GM18517 (cell line): ENCODE measurements at regions not wholly inside any gene's neighbourhood (a gene's known extent, or its start where the extent isn't known, plus 50 kb on each side); places are given as distances from the start of the nearest gene placed in this dataset.

Experiments used
- ATAC-seq: cut with Tn5 transposase; IDR thresholded peaks from one replicate; pipeline ENCODE4 v1.9.1; 2021; ENCODE audit warnings: mild to moderate bottlenecking, moderate library complexity; ENCODE audit not compliant: unreplicated experiment

DNA sequence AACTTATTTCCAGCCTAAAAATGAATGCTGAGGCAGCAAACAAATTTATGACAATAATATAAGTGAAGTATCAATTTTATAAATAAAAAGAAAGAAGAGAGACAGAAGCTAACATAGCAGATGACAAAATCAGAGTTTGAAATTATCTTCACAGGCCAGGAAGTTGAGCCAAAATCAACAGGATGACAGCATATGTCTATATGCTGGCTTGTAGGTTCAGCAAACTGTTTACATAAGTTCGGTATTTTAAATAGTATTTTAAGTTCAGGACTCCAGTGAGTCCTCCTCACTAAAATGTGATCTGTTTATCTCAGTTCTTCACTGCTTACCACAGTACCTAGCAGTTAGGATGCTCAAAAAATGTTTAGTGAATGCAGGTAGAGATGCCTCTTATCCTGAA lies 359.6 kb upstream of the SMC2 start:
- ATAC-seq, result no peak

DNA sequence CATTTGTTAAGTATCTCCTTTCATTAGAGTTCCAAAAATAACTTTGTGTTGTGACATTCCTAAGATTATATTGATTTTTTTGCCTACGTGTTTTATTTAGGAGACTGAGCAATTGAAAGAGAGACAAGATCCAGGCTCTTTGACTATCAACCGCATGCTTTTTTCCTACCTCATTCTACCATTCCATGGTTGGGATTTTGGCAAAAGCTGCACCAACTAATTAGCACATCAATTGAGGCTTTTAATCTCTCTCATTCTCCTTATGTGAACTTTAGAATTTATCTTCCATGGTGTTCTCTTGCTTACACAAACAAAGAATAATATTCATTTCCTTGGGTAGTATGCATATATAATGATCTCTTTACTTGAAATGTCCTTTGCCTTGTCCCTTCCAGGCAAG lies 338.7 kb upstream of the SMC2 start:
- no peak for ATAC-seq

DNA sequence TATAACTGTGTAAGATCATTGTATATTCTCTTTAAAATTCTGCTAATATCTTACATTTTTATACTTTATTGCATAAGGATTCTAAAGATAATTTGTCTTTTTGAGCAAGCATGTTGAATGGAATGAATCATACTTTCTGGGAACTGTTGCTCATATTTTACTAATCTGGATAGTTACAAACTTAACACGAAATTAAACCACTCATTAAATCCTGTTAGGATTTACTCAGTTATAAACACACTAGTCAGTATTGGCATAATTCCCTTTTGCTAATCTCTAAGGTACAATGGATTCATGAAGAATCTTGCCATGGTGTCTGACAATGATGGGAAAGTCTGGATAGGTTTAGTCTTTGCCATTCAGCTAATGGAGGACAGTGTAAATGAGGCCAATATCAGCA lies 338.1 kb upstream of the SMC2 start:
- ATAC-seq, result no peak

DNA sequence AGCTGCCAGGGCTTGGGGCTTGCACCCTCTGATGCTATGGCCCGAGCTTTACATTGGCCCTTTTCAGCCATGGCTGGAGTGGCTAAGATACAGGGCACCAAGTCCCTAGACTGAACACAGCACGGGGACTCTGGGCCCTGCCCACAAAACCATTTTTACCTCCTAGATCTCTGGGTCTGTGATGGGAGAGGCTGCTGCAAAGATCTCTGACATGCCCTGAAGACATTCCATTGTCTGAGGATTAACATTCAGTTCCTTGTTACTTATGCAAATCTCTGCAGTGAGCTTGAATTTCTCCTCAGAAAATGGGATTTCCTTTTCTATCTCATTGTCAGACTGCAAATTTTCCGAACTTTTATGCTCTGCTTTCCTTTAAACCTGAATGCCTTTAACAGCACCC lies 337.0 kb upstream of the SMC2 start:
- ATAC-seq, result no peak

DNA sequence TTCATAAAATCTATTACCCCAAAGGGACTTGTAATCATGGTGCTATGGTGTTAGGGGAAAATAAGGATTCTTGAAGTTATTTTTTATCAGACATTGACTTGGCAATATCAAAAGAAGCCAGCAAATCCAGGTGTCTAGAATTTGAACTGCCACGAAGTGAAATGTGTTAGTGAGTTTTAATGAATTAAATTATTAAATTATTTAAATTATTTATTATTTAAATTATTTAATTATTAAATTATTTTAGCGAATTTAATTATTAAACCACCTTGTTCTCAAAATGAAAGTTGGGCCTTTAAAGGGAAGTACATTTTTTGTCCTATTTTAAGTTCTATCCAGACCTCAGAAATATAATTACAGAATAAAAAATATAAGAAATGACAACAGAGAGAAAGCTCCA lies 332.6 kb upstream of the SMC2 start:
- ATAC-seq, result no peak

DNA sequence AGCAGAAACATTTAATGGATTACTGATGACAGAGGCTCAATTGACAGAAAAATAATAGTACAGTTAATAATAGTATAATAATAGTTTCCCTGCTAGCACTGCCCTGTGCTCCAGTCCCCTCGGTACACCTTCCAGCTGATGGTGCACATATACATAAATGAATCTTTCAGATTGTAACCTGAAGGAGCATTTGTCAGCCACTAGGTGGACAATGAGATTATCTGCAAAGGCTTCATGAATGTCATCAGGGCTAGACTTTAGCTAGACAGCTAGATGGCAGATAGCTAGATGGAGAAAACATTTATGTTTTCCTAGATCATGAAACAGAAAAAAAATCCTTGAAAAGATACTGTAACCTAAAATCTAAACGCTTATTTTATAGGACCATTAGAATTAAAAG lies 304.4 kb upstream of the SMC2 start:
- ATAC-seq, result peak; percentile 94

DNA sequence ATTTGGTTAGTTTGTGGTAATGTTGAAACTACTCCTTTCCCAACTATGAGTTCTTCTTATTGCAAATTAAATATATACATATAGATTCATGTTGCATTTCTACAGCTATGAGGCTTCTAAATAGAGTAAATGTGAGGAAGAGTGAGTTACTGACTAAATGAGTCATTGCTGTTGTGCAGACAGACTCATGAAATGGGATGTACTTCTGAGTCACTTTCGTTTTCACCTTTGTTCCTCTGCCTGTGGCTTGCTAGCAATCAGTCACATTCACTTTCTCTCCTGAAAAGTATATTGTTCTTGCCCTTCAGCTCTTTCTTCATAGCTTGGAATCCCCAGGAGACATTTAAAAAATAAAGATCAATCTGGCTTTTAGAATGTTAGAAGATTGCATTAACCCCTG lies 295.5 kb upstream of the SMC2 start:
- peak; percentile 100 for ATAC-seq

DNA sequence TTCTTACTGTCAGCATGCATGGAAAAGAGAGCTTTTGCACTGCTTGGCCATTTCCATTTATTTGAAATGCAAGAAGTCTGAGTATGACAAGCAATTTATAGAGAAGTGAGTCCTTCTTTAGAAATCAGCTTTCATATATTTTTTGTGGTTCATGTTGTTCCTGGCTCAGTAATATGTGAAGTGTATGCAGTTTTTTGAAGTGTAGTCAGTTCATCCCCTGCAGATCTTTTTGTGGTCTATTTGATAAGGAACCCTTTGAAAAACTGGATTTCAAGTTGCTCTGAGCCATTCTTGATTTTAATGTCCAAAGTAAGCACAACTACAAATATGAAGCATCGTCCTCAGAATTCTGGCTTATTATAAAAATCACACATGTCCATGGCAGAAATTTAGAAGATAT lies 294.1 kb upstream of the SMC2 start:
- ATAC-seq, result no peak

DNA sequence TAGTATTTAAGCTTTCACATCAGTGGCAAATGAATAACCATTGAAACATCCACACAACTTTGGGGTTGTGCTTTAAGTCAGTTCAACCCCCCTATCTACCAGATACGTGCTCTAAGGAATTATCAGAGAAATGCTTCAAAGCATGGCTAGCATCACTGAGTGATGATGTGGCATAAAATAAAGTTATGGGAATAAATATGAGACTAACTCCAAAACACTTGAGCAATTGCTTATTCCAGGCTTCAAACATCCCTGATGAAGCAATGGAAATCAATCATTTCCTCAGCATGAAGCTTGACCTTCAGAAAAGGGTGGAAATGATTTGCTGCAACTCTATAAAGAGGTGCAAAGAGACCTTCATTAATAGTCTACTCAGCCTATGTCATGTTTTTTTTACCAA lies 292.0 kb upstream of the SMC2 start:
- no peak for ATAC-seq

DNA sequence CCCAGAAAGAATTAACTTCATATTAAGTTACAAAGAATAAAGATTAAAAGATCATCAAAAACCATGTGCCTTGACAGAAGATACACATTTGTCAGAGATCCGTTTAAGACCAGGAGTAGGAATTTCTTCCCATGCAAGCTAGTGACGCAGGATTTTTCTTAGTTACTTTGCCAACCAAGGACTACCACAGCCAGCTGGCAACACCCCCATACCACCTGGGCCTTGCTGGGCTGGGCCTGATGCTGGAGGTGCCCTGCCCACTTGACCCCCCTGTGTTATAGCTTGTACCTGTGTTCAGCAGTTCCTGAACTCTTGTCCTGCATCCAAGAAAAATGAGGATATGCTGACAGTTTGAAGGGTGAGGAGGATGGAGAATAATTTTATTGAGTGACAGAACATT lies 290.9 kb upstream of the SMC2 start:
- no peak for ATAC-seq

DNA sequence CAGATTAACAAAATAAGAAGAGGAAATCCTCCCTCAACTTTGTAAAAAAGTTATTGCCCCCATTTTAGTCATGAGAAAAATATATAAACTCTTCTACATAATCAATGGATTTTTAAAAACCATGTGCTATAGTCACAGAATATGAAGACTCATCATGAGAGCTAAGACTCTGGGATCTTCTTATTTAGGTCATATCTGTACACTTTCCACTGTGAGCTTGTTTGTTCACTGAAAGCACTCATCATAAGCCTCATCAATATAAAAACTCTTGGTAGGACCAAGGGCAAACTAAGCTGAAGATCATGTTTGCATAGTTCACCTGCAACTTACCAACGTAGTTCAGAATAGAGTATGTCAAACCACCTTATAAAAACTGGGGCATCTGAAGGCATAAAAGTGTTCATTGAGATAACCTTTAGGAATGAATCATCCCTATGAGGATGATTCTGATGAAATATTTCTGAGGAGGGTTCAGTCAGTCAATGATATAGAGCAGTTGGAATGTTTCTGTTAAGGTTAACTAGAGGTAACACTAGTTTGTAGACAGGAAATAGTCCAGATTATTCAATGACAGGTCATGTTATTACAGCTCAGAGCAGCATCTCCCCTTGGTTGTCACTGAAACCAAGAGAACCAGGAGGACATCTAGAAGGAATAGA lies 289.9 kb upstream of the SMC2 start:
- ATAC-seq, result no peak

DNA sequence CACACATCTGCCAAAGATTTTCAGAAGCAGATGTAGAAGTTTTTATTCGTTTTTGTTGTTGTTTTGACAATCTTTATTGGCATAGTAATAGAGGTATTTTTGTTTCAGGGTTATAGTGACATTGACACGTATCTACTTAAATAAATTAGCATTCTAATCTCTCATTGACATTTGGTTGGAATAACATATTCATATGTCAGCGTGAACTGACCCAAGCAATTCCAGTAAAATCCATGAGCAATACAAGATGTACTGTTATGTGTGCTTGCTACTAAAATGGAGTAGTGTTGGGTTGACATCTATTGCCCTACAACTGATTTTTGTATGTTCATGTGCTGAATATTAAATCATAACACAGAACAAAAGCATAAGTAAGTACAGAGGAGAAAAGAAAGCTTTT lies 284.4 kb upstream of the SMC2 start:
- no peak for ATAC-seq

DNA sequence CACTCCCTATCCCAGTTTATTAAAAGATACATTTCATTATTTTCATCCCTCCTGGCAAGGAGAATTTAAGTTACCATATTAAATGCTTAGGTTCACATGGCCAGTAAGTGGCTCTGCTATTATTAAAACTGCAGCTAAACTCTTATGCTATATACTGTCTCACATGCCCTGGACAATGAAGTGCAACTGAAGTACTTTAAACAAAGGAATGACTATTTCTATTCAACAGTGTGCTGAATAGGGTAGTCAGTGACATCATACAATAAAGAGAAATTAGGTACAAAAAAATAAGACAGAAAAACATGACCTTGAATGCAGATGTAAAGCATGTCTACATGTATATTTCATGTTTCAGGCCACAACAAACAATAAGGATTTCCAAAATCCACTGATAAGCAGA lies 282.6 kb upstream of the SMC2 start:
- ATAC-seq, result no peak

DNA sequence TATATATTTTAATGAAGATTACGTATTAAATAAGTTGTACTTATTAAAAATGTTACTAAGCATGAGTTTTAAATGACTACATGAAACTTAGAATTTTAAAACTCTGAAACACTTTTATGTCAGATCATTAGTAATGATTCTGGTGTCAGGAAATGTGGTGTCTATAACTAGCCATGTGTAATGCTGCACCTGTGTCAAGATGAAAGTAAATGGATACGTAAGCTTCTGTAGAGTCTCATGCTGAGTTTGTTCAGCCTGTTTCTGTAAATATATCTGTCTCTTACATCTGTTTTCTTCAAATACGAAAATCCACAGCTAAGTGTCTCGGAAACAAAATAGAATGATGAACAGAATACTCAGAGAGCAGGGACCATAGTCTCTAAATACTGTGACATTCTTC lies 278.0 kb upstream of the SMC2 start:
- no peak for ATAC-seq

DNA sequence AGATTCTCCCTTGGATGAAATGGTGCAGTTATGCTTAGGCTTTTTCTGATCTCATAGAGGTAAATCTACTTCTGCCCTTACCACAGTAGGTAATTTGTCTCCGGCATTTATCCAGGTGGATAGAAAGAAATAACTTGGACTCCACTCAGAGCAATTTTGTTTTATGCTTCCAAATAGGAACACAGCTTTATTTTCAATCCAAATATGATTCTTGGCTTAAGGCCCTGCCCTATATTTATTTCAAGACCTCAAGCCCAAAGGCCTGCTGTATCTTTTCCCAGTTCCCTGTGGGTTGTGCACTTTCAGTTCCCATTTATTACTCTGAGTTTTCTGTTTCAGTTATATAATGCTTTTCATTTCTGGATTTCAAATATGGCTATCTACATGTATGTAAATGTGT lies 274.2 kb upstream of the SMC2 start:
- ATAC-seq, result no peak

DNA sequence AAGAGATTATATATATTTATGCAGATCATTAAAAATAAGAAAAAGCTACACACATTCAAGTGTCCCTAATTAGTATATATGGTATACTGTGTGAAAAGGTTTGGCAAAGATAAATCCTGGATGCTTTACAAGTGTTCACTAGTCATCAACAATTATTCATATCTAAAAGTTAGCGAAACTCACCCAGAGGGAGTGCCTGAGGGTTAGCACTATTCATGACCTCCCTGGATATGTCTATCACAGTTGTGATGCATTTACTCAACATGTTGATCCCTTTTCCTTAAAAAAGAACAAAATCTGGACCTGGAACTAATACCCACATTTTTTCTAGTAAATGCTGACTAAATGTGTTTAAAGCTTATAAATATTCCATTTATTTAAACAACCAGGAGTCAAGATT lies 273.0 kb upstream of the SMC2 start:
- ATAC-seq, result no peak

DNA sequence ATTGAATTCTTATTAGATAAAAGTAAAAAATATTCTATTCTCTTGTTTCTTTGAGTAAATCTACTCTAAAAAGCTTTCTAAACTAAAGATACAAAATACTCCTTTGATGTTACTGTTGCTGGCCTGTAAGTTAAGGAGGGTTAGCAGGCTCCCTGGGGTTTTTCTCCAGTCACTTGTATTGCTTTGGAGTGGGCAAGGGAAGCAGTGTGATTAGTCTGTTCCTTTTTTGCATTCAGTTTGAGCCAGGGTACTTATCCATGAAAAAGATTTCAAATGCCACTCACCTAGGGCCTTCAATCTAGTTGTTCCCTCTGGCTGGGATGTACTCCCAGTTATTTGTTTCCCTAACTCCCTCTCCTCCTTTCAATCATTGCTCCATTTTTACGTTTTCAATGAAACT lies 256.2 kb upstream of the SMC2 start:
- no peak for ATAC-seq

DNA sequence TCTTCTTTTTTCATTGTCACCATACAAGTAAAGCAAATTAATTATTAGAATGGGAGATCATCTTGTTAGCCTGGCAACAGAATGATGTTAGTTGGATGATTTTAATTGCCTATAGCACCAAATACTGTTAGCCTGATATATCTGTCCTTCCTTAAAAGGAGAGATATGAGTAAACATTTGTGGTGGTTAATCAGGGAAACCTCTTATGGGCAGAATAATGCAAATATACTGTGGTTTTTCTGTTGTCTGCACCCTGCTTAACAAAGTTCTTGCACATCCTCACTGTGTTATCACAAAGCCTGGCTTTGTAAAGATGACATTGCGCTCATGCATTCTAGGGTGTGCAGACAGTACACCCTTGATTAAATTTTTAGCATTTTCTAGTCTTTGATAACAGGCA lies 254.9 kb upstream of the SMC2 start:
- ATAC-seq, result no peak

DNA sequence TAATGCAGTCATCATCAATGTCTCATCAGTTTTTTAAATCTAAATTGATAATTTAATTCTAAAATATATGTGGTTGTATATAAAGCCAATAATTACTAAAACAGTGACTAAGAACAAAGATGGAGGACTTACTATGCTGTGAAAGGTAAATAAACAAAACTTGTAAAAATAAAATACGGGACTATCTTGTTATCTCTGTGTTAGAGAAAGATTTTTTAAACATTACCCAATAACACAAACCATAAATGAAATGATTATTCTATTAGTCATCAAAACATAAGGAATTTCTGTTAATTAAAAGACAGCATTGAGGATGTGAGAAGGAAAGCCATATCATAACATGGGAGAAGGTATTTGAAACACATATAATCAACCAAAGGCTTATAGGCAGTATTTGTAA lies 226.2 kb upstream of the SMC2 start:
- ATAC-seq, result no peak

DNA sequence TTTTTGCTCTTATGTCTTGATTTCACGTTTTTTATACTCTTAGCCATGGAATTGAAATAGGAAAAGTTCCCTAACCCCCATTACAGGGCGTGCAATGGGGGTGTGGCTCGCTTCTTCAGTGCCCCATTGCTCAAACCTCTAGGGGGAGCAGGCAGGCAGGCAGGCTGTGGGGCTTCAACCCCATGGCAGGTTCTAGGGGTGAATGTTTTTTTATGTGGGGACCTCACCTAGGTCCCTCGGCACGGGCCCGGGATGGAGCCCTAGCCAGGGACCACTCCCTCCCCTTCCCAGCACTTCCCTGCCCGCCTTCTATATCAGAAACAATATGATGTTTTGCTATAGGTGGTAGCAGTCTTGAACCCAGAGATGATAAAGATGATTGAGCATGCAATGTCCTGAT lies 221.3 kb upstream of the SMC2 start:
- ATAC-seq, result no peak

DNA sequence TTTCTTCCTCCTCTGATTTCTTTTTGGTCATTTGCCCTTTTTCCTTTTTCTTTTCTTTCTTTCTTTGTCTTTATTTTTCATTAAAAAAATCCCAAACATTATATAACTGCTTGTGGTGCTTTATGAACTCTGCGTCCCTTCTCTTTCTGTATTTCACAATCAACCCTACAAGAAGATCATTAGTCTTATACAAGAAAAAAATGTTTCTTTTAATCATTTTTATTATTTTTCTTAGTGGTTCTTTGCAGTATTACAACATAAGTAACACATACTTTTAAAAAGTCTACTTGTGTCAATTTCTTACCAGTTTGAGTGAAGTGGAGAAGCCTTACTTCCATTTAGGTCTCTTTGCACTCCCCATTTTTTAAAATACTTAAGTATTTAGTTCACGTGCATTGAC lies 212.7 kb upstream of the SMC2 start:
- ATAC-seq, result no peak

DNA sequence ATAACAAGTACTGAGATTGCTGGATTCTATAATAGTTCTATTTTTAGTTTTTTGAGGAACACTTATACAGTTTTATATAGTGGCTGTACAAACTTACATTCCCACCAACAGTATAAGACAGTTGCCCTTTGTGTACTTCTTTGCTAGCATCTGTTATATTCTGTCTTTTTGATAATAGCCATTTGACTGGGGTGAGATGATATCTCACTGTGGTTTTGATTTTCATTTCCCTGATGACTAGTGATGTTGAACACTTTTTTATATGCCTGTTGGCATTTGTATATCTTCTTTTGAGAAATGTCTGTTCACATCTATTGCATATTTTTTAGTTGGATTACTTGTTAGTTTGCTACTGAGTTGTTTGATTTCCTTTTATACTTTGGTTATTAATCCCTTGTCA lies 204.1 kb upstream of the SMC2 start:
- no peak for ATAC-seq

DNA sequence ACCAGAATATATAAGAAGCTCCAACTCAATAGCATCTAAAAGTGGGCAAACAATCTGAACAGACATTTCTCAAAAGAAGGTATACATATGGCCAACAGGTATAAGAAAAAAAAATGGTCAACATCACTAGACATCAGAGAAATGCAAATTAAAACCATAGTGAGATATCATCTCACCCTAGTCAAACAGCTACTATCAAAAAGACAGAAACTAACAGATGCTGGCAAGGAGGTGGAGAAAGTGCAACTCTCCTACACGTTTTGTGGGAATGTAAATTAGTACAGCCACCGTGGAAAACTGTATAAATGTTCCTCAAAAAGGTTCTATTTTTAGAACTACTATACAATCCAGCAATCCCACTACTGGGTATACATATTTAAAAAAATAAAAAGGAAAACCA lies 199.9 kb upstream of the SMC2 start:
- no peak for ATAC-seq

DNA sequence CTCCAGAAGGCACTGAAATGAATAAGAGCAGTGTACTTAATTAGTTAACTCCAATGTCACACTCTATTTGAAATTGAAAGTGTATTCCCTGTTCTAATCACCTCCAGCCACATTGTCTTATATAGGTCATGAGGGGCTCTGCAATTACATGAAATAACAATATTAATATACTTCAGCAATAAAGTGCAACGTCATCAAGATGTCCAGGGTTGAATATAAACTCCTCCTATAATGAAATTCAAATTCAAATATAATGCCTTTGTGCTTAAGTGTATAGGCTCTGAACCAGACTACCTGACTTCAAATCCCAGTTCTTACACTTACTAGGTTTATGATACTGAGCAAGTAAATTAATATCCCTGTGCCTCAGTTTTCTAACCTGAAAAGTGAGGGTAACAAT lies 195.6 kb upstream of the SMC2 start:
- ATAC-seq, result no peak
